Epithelial cell of proximal tubule (primary cell): ENCODE measurements at regions not wholly inside any gene's neighbourhood (a gene's known extent, or its start where the extent isn't known, plus 50 kb on each side); places are given as distances from the start of the nearest gene placed in this dataset.
A peak's percentile ranks its signal among the peaks of the same experiment; 100 is the strongest.

Experiments
- DNase-seq: peaks from one replicate; pipeline ENCODE4 v3.0.0-alpha.2; 2011; ENCODE audit warnings: low read depth
- H3K4me3 ChIP-seq: 2 replicates; pipeline ENCODE4 v1.5.1; 2011; ENCODE audit warnings: low read depth, mild to moderate bottlenecking, low read length
- CTCF ChIP-seq: conservative IDR thresholded peaks from 2 replicates; pipeline ENCODE4 v1.5.1; 2012; ENCODE audit warnings: low read depth, mild to moderate bottlenecking, low read length

- no peak for DNase-seq
- H3K4me3 ChIP-seq: no peak overlapping the region
- no peak for TF ChIP-seq CTCF
Observed at GRCh38 chr11:106594751-106595351, 423.4 kb downstream of the GUCY1A2 start.

- no peak for DNase-seq
Observed at GRCh38 chr11:106601684-106602297, 416.5 kb downstream of the GUCY1A2 start.

GRCh38 chr11:106608677-106609076 is 409.6 kb downstream of the GUCY1A2 start:
- DNase-seq: peak; percentile 23

More at GRCh38 chr11:106601684-106602297, 416.5 kb downstream of the GUCY1A2 start:
- H3K4me3 ChIP-seq: no peak overlapping the region
- TF ChIP-seq CTCF: no peak

GRCh38 chr11:106614262-106614661 is 404.0 kb downstream of the GUCY1A2 start:
- no peak for TF ChIP-seq CTCF
- DNase-seq: no peak
- H3K4me3 ChIP-seq: no peak overlapping the region

More at GRCh38 chr11:106608677-106609076, 409.6 kb downstream of the GUCY1A2 start:
- H3K4me3 ChIP-seq: no peak overlapping the region
- TF ChIP-seq CTCF: no peak

- H3K4me3 ChIP-seq: no peak overlapping the region
- no peak for TF ChIP-seq CTCF
- DNase-seq: no peak
Observed at GRCh38 chr11:106619320-106619990, 398.8 kb downstream of the GUCY1A2 start.

GRCh38 chr11:106621484-106621883 is 396.8 kb downstream of the GUCY1A2 start:
- no peak for DNase-seq
- TF ChIP-seq CTCF: no peak
- H3K4me3 ChIP-seq: no peak overlapping the region
